WI38 (cell line): ENCODE measurements at regions not wholly inside any gene's neighbourhood (a gene's known extent, or its start where the extent isn't known, plus 50 kb on each side); places are given as distances from the start of the nearest gene placed in this dataset.
"Not testable (repeated sequence)": the region's sequence is repeated elsewhere in the genome, so short reads cannot be mapped to it uniquely, and the experiment has no call there.

ENCODE experiments used
- H3K4me3 ChIP-seq: 2 replicates; pipeline ENCODE4 v1.5.1; 2011; ENCODE audit warnings: low read depth, mild to moderate bottlenecking, control low read depth, low read length
- TF ChIP-seq, protein P1 (sequence below): IDR thresholded peaks from 2 replicates; pipeline ENCODE4 v1.5.1; 2012; ENCODE audit warnings: low read depth, mild to moderate bottlenecking, control low read depth, low read length

DNA sequence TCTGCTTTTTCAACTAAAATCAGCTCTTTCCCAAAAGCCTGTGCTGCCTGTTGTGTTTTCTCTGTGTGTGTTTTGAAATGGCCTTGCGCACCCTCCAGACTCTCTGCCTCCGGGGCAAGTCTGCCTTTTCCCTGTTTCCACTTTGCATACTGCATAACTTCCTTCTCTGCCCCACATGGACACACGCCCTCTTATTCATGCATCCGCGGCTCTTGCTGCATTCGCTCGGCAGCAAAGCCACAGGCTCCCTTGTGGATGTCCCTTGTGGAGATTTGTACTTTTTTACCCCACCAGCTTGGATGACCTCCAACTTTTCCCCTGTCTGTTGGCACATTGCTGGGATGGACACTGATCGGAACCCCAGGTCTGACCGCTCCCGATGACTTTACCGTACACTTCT is 147.6 kb downstream of the ADSS2 start:
- no peak overlapping the region for H3K4me3 ChIP-seq
- TF ChIP-seq, protein P1, sequence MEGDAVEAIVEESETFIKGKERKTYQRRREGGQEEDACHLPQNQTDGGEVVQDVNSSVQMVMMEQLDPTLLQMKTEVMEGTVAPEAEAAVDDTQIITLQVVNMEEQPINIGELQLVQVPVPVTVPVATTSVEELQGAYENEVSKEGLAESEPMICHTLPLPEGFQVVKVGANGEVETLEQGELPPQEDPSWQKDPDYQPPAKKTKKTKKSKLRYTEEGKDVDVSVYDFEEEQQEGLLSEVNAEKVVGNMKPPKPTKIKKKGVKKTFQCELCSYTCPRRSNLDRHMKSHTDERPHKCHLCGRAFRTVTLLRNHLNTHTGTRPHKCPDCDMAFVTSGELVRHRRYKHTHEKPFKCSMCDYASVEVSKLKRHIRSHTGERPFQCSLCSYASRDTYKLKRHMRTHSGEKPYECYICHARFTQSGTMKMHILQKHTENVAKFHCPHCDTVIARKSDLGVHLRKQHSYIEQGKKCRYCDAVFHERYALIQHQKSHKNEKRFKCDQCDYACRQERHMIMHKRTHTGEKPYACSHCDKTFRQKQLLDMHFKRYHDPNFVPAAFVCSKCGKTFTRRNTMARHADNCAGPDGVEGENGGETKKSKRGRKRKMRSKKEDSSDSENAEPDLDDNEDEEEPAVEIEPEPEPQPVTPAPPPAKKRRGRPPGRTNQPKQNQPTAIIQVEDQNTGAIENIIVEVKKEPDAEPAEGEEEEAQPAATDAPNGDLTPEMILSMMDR = no peak

DNA sequence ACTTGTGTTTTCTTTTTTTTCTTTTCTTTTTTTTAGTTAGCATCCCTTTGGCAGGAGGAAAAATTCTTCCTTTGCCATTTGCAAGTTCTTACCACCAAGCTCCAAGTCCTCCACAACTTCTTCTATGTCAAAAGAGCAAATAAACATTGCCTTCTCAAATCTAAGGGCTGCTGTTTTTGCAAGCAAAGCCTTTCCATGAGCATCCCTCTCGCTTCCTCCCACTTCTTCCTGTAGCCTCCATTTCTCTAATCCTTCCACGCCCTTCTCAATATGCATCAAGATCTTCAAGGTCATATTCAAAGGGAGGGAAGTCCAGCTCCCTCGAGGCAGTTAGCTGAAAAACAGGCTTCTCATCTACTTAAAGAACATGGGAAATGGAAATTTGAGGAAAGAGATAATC is 147.1 kb downstream of the ADSS2 start:
- TF ChIP-seq, protein P1 = no peak
- no peak overlapping the region for H3K4me3 ChIP-seq

DNA sequence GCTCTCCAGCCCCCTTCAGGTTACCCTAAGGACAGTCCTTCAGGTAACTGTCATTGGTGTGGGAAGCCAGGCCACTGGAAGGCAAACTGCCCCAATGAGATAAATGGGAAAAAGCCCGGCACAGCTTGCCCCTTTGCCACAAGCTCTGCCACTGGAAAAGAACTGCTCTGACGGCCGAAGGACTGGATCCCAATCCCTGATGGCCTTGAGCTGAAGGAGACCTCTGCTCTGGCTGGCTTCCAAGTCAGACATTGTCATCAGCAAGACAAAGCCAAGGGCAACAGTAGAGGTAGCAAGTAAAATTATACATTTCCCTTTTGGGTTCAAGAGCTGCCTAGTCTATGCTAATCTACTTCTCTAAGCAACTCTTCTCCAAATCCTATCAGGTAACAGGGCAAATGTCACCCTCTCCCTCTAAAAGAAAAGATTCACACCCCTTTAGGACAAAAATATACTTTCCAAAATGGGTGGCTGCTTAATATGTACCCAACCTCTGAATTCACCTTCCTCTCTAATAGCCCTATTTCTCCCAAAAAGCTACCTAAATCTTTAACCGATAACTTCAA is 145.8 kb downstream of the ADSS2 start:
- no peak overlapping the region for H3K4me3 ChIP-seq
- TF ChIP-seq, protein P1 = no peak

DNA sequence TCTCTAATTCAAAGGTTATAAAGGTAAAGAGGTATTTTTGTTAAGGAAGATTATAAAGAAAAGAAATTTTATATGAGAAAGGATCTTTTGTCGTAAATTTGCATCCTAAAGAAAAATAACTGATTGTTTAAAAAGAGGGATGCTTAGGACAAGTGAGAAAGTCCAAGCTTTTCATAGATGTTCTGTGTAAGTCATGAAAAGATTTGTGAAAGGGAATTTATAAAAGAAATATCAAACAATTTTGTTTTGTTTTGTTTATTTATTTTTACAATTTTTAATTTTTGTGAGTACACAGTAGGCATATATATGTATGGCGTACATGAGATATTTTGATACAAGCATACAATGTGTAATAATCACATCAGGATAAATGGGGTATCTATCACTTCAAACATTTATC is 145.2 kb downstream of the ADSS2 start:
- TF ChIP-seq, protein P1 = no peak
- no peak overlapping the region for H3K4me3 ChIP-seq

DNA sequence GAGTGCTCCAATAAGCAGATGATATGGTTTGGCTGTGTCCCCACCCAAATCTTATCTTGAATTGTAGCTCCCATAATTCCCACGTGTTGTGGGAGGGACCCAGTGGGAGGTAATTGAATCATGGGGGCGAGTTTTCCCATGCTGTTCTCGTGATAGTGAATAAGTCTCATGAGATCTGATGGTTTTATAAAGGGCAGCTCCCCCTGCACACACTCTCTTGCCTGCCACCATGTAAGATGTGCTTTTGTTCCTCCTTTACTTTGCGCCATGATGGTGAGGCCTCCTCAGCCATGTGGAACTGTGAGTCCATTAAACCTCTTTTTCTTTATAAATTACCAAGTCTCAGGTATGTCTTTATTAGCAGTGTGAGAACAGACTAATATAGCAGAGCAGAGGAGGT is 142.5 kb downstream of the ADSS2 start:
- H3K4me3 ChIP-seq = not testable (repeated sequence)

DNA sequence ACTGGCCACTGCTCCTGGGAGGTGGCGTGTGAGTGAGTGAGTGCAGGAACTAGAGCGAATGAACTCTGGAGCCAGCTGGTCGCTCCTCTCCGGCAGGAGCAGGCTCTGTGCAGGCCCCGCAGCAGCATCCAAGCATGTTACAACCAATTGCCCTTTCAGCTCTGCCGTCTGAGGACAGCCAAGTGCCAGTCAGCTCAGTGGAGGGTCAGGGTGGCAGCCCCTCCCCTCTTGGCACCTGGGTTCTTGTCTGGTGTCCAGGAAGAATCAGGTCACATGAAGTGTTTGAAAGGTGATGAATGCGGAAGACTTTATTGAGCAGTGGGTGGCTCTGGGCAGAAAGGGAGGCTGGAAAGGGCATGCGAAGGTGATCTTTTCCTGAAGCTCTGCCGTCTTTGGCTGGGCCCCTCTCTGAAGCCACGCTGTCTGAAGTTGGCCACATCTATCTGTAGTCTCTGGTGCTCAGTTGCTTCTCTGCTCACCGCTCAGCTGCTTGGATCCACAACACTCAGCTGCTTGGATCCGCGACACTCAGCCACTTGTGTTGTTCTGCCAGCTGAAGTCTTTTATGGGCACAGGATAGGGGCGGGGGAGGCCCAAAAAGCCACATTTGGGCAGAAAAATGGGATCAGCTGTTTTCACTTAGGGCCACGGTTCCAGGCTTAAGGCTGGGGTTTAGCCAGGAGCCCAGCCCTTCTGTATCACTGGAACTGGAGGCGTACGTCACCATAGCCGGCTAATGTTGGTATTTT is 139.8 kb downstream of the ADSS2 start:
- TF ChIP-seq, protein P1 = no peak
- no peak overlapping the region for H3K4me3 ChIP-seq

DNA sequence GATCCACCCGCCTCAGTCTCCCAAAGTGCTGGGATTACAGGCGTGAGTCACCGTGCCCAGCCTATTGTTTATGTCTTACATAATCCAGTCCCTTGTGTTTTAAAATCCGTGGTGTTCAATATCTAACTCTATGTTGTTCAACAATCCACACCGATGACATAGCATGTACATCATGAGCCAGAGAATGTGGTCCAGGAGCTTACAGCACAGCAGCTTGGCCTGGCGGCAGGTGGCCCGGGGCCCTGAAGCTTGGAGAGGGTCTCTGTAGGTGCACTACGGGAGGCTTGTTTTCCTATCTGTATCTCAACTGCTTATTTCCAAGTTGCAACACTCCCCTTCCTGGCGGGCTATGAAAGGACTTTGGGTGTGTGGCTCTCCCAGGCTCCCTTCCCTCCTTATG is 138.4 kb downstream of the ADSS2 start:
- TF ChIP-seq, protein P1 = no peak
- H3K4me3 ChIP-seq = no peak overlapping the region
